ENCODE measurements at regions not wholly inside any gene's neighbourhood (a gene's known extent, or its start where the extent isn't known, plus 50 kb on each side); places are given as distances from the start of the nearest gene placed in this dataset.

DNA sequence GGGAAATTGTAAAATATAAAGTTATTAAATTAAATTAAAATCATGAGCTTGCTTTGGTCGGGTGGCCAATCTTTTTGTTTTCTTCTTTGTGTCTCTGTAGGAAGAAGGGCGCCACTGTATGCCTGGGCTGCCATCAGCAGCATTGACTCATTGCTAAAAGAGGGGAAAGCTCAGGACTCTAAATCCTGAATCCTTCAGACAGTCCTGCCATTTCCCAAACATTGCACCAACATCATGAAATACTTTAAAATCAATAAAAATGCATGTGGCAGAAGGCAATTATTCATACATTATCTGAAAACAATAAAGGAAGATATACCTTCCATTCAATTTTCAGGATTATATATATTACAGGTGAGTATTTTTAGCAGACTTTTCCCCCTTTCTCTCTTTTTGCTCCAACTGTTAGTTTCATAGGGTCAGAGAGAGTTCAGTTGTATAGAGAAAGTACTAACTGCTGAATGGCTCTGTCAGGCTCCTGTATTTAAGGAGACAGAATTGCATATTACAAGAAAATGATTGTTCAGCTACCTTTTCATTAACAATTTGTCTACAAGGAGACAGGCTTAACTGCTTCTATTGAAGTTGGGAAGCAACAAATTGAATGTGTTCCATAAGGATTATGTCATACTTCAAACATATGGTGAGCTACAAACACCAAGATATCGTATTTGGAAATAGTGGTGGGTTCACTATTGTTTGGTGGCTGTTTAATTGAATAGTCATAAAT, 95.7 kb downstream of the ATPSCKMT start (continued):
- TF ChIP-seq, protein P1, sequence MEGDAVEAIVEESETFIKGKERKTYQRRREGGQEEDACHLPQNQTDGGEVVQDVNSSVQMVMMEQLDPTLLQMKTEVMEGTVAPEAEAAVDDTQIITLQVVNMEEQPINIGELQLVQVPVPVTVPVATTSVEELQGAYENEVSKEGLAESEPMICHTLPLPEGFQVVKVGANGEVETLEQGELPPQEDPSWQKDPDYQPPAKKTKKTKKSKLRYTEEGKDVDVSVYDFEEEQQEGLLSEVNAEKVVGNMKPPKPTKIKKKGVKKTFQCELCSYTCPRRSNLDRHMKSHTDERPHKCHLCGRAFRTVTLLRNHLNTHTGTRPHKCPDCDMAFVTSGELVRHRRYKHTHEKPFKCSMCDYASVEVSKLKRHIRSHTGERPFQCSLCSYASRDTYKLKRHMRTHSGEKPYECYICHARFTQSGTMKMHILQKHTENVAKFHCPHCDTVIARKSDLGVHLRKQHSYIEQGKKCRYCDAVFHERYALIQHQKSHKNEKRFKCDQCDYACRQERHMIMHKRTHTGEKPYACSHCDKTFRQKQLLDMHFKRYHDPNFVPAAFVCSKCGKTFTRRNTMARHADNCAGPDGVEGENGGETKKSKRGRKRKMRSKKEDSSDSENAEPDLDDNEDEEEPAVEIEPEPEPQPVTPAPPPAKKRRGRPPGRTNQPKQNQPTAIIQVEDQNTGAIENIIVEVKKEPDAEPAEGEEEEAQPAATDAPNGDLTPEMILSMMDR (IDR thresholded peaks at IDR 0.05; ENCODE audit: control extremely low read depth in 1 of 3, insufficient read depth in 1 of 3, low read depth in 1 of 3, low read length in 3 of 3), result no peak
- TF ChIP-seq RFX5 (IDR thresholded peaks at IDR 0.05; ENCODE audit: borderline replicate concordance, low read depth, low read length), result no peak
